ENCODE measurements at regions not wholly inside any gene's neighbourhood (a gene's known extent, or its start where the extent isn't known, plus 50 kb on each side); places are given as distances from the start of the nearest gene placed in this dataset.

DNA sequence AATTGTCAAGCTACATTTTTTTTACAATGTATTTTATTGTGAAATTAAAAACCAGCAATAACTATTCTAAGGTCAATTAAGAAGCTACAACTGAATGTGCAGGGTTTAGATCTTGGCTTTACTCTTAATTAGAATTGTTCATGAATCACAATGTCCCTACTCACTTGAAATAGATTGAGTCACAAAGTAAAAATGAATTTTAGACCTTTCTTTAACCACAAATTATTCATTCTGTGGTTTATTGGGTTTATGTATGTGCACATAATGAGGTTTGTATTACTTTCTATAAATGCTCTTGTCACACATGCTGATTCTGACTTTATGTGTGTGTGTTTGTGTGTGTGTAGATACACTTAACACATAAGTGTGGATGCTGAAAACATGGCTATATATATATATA lies 647.0 kb upstream of the AADAT start:
- no peak for DNase-seq (ENCODE audit: low read depth)
- TF ChIP-seq, protein P1, sequence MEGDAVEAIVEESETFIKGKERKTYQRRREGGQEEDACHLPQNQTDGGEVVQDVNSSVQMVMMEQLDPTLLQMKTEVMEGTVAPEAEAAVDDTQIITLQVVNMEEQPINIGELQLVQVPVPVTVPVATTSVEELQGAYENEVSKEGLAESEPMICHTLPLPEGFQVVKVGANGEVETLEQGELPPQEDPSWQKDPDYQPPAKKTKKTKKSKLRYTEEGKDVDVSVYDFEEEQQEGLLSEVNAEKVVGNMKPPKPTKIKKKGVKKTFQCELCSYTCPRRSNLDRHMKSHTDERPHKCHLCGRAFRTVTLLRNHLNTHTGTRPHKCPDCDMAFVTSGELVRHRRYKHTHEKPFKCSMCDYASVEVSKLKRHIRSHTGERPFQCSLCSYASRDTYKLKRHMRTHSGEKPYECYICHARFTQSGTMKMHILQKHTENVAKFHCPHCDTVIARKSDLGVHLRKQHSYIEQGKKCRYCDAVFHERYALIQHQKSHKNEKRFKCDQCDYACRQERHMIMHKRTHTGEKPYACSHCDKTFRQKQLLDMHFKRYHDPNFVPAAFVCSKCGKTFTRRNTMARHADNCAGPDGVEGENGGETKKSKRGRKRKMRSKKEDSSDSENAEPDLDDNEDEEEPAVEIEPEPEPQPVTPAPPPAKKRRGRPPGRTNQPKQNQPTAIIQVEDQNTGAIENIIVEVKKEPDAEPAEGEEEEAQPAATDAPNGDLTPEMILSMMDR (conservative IDR thresholded peaks at IDR 0.05; ENCODE audit: low read depth, low read length), result no peak
- H3K4me3 ChIP-seq (ENCODE audit: low read depth, low read length), result no peak overlapping the region

DNA sequence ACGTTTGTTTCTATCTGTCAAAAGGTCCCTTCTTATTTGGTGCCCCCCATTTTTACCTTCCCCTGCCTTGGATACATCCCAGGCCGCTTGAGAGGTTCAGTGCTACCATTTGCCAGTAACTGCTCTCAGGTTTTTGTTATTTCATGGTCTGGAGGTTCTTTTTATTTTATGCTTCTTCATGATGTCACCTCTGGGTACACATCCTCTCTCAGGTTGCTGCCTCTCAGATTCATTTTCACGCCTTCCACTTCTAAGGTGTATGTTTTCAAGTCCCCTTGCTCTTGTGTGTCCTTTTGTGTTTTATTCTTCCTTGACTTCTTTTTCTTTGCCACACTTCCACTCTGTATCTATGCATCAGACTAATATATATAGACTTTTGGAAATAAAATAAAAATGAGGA lies 640.1 kb upstream of the AADAT start:
- no peak overlapping the region for H3K4me3 ChIP-seq (ENCODE audit: low read depth, low read length)
- TF ChIP-seq, protein P1 (conservative IDR thresholded peaks at IDR 0.05; ENCODE audit: low read depth, low read length), result no peak
- DNase-seq (ENCODE audit: low read depth), result no peak

DNA sequence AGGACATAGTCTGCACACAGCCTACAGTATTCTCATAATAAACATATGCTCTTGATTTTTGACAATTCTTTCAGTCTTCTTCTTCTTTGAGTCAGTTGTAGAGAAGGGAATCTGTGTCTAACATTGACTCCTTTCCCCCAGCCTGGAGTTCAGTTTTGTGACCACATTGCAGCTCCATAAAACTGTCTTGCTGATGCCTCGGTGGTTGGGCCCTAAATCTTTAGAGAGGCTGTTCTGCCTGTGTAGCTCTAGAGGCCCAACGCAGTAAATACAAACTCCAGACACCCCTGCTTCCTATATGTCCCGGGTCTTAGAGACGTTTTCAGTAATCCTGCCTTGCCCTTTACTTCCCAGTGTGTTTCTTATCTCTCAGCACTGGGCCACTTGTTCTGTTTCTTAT lies 639.5 kb upstream of the AADAT start:
- no peak overlapping the region for H3K4me3 ChIP-seq (ENCODE audit: low read depth, low read length)
- TF ChIP-seq, protein P1 (conservative IDR thresholded peaks at IDR 0.05; ENCODE audit: low read depth, low read length), result no peak

DNA sequence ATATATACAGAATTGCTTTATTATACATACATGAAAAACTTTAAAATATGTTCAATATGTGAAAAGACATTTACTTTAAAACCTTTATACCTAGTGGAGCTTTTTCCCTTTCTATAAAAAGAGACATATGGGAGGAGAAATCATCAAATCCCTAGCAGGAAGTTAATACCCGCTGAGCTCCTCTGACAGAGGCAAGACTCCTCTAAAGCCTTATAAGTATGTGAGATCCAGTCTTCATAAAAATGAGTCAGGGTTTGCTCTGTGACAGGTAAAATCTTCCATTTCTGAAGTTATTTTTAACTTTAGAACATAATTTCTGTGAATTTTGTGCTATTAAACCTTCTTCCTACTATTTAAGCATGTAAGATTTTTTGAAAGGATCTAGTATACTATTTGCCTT lies 634.4 kb upstream of the AADAT start:
- no peak for DNase-seq (ENCODE audit: low read depth)
- no peak overlapping the region for H3K4me3 ChIP-seq (ENCODE audit: low read depth, low read length)
- TF ChIP-seq, protein P1 (conservative IDR thresholded peaks at IDR 0.05; ENCODE audit: low read depth, low read length), result no peak

More for the DNA sequence above, 639.5 kb upstream of the AADAT start:
- no peak for DNase-seq (ENCODE audit: low read depth)

DNA sequence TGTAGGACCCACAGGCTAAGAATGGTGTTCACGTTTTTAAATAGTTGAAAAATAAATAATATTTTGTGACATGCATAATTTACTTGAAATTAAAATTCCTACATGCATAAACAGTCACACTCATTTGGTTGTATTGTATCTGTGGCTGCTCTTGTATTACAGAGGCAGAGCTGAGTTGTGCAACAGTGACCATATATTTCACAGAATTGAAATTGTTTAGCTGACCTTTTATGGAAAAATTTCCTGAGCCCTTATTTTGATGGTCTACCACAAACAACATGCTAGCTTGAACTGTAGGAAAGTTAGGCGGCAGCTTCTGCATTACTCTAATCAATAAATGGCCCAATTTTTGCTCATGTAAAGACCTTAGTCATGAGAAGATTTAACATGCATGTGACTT lies 633.4 kb upstream of the AADAT start:
- no peak overlapping the region for H3K4me3 ChIP-seq (ENCODE audit: low read depth, low read length)
- peak; percentile 8 for DNase-seq (ENCODE audit: low read depth)
- TF ChIP-seq, protein P1 (conservative IDR thresholded peaks at IDR 0.05; ENCODE audit: low read depth, low read length), result no peak

DNA sequence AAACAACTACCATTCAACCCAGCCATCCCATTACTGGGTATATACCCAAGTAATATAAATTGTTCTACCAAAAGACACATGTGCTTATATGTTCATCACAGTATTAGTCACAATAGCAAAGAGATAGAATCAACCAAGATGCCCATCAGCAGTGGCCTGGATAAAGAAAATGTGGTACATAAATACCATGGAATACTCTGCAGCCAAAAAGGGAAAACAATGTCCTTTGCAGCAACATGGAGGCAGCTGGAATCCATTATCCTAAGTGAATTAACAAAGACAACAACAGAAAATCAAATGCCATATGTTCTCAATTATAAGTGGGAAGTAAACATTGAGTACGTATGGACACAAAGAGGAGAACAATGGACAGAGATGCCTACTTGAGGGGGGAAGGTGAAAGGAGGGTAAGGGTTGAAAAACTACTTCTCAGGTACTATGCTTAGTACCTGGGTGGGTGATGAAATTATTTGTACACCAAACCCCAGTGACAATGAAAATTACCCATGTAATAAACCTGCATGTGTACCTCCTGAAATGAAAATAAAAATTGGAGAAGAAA lies 632.1 kb upstream of the AADAT start:
- no peak for DNase-seq (ENCODE audit: low read depth)
- TF ChIP-seq, protein P1 (conservative IDR thresholded peaks at IDR 0.05; ENCODE audit: low read depth, low read length), result no peak
- no peak overlapping the region for H3K4me3 ChIP-seq (ENCODE audit: low read depth, low read length)

DNA sequence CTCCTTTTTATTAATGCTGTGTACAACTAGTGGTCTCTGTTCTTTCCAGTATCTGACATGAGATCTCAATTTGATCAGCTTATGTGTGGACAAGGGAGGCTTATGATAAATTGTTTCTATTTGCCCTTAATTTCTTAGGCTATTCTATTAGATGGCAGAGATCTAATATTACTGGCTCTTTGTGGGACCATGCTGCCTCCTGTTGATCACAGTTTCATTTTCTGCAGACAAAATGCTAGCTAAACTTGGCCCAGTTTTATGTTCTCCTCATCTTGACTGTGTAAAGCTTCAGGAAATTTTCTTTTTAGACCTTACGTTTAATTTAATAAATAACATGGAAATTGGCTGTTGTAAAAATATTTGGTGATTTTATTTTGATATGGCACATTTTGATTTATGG lies 627.1 kb upstream of the AADAT start:
- DNase-seq (ENCODE audit: low read depth), result peak; percentile 61
- TF ChIP-seq, protein P1 (conservative IDR thresholded peaks at IDR 0.05; ENCODE audit: low read depth, low read length), result peak; percentile 66
- no peak overlapping the region for H3K4me3 ChIP-seq (ENCODE audit: low read depth, low read length)
